ENCODE measurements at regions not wholly inside any gene's neighbourhood (a gene's known extent, or its start where the extent isn't known, plus 50 kb on each side); places are given as distances from the start of the nearest gene placed in this dataset.
"Not testable (repeated sequence)": the region's sequence is repeated elsewhere in the genome, so short reads cannot be mapped to it uniquely, and the experiment has no call there.

DNA sequence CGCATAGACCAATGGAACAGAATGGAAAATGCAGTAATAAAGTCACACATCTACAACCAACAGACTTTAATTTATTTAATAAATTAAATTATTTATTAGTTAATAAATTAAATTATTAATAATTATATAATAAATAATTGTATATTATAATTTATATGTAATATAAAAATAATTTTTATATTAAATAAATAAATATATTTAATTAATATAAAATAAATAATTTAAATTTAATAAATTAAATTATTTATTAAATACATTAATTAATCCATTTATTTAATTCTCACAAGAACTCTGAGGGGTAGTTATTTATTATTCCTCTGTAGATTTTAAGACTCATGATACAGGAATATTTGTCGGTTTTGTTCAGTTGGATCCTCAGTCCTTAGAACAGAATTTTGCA is 176.1 kb upstream of the ADAMTS19 start:
- Histone ChIP-seq H2AK5ac (ENCODE audit: low read depth, low read length) (no peak overlapping the region), H3K4me1 (ENCODE audit: control insufficient read depth in 2 of 2, insufficient read depth in 1 of 2, low read depth in 1 of 2, low read length in 2 of 2) (no peaks in the 10 kb centered on the region), H3K23ac (ENCODE audit: low read depth, low read length, poor library complexity) (no peak overlapping the region), H4K91ac (ENCODE audit: low read depth, low read length, poor library complexity) (no peak overlapping the region), H4K8ac (ENCODE audit: low read depth, low read length) (no peak overlapping the region), H3K4ac (ENCODE audit: low read length) (no peak overlapping the region), H2BK5ac (ENCODE audit: low read length) (no peak overlapping the region), H3K27ac (replicated peaks; ENCODE audit: low read length) (no peak overlapping the region), H3K9me3 (replicated peaks in 1 of 2; ENCODE audit: control insufficient read depth in 2 of 2, insufficient read depth in 1 of 2, low read depth in 1 of 2, low read length in 2 of 2) (no peaks in the 10 kb centered on the region), H3K9ac (ENCODE audit: low read depth, low read length, poor library complexity) (no peak overlapping the region), H3K27me3 (ENCODE audit: control insufficient read depth in 3 of 3, insufficient read depth in 3 of 3, low read depth in 1 of 3, low read length in 3 of 3) (no peaks in the 10 kb centered on the region), H2BK15ac (ENCODE audit: low read length) (no peak overlapping the region), H3K14ac (ENCODE audit: low read length) (no peak overlapping the region), H3K36me3 (replicated peaks in 1 of 2; ENCODE audit: control insufficient read depth in 2 of 2, insufficient read depth in 2 of 2, low read length in 2 of 2) (no peaks in the 10 kb centered on the region), H3K18ac (ENCODE audit: low read length) (no peak overlapping the region), H2BK120ac (ENCODE audit: low read depth, low read length) (no peak overlapping the region), H2AFZ (ENCODE audit: low read length) (no peak overlapping the region), H2BK12ac (ENCODE audit: low read length) (no peak overlapping the region), H3K4me3 (ENCODE audit: low read length in 2 of 2) (no peak overlapping the region), H3K4me2 (ENCODE audit: insufficient read depth, low read length, poor library complexity, severe bottlenecking) (no peak overlapping the region), H3K79me1 (ENCODE audit: low read depth, low read length) (no peaks in the 10 kb centered on the region)
- no peak for DNase-seq (ENCODE audit: low spot score)
- WGBS, 2 donors (ENCODE audit: extremely low coverage in 2 of 2, insufficient read length in 2 of 2, insufficient replicate concordance in 1 of 2): no CpG with 5 or more reads among the region's 2 CpGs

DNA sequence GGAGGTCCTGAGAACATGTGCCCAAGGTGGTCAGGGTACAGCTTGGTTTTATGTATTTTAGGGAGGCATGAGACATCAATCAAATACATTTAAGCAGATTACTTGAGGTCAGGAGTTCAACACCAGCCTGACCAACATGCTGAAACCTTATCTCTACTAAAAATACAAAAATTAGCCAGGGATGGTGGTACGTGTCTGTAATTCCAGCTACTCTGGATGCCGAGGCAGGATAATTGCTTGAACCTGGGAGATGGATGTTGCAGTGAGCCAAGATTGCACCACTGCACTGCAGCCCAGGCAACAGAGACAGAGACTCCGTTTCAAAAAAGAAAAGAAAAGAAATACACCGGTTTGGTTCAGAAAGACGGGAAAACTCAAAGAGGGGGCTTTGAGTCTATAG is 165.9 kb upstream of the ADAMTS19 start:
- not testable (repeated sequence) for H3K36me3 ChIP-seq (replicated peaks in 1 of 2; ENCODE audit: control insufficient read depth in 2 of 2, insufficient read depth in 2 of 2, low read length in 2 of 2); H3K9me3 ChIP-seq (replicated peaks in 1 of 2; ENCODE audit: control insufficient read depth in 2 of 2, insufficient read depth in 1 of 2, low read depth in 1 of 2, low read length in 2 of 2); H2AFZ ChIP-seq (ENCODE audit: low read length); H3K27me3 ChIP-seq (ENCODE audit: control insufficient read depth in 3 of 3, insufficient read depth in 3 of 3, low read depth in 1 of 3, low read length in 3 of 3); H3K23ac ChIP-seq (ENCODE audit: low read depth, low read length, poor library complexity); H2BK120ac ChIP-seq (ENCODE audit: low read depth, low read length); H3K79me1 ChIP-seq (ENCODE audit: low read depth, low read length); H3K4me2 ChIP-seq (ENCODE audit: insufficient read depth, low read length, poor library complexity, severe bottlenecking); H3K4me3 ChIP-seq (ENCODE audit: low read length in 2 of 2); H4K91ac ChIP-seq (ENCODE audit: low read depth, low read length, poor library complexity); H3K18ac ChIP-seq (ENCODE audit: low read length); H2BK15ac ChIP-seq (ENCODE audit: low read length); H3K4me1 ChIP-seq (ENCODE audit: control insufficient read depth in 2 of 2, insufficient read depth in 1 of 2, low read depth in 1 of 2, low read length in 2 of 2); H2BK12ac ChIP-seq (ENCODE audit: low read length); H4K8ac ChIP-seq (ENCODE audit: low read depth, low read length); DNase-seq (ENCODE audit: low spot score); H3K14ac ChIP-seq (ENCODE audit: low read length); H3K4ac ChIP-seq (ENCODE audit: low read length); H3K27ac ChIP-seq (replicated peaks; ENCODE audit: low read length); H2AK5ac ChIP-seq (ENCODE audit: low read depth, low read length); H3K9ac ChIP-seq (ENCODE audit: low read depth, low read length, poor library complexity); H2BK5ac ChIP-seq (ENCODE audit: low read length)
- WGBS, 2 donors (ENCODE audit: extremely low coverage in 2 of 2, insufficient read length in 2 of 2, insufficient replicate concordance in 1 of 2): no CpG with 5 or more reads among the region's 5 CpGs

GRCh38 chr5:129306725-129307124 is 153.4 kb upstream of the ADAMTS19 start:
- no peak overlapping the region for H4K91ac ChIP-seq (ENCODE audit: low read depth, low read length, poor library complexity)
- no peak overlapping the region for H2AFZ ChIP-seq (ENCODE audit: low read length)
- H3K27me3 ChIP-seq (ENCODE audit: control insufficient read depth in 3 of 3, insufficient read depth in 3 of 3, low read depth in 1 of 3, low read length in 3 of 3): no peaks in the 10 kb centered on the region
- H3K4ac ChIP-seq (ENCODE audit: low read length): no peak overlapping the region
- no peak overlapping the region for H3K4me2 ChIP-seq (ENCODE audit: insufficient read depth, low read length, poor library complexity, severe bottlenecking)
- no peak overlapping the region for H3K9ac ChIP-seq (ENCODE audit: low read depth, low read length, poor library complexity)
- H2AK5ac ChIP-seq (ENCODE audit: low read depth, low read length): no peak overlapping the region
- H3K9me3 ChIP-seq (replicated peaks in 1 of 2; ENCODE audit: control insufficient read depth in 2 of 2, insufficient read depth in 1 of 2, low read depth in 1 of 2, low read length in 2 of 2): peaks cover 0 to 5% of the 10 kb centered on the region in 2 donors
- no peaks in the 10 kb centered on the region for H3K4me1 ChIP-seq (ENCODE audit: control insufficient read depth in 2 of 2, insufficient read depth in 1 of 2, low read depth in 1 of 2, low read length in 2 of 2)
- no peak overlapping the region for H3K14ac ChIP-seq (ENCODE audit: low read length)
- DNase-seq (ENCODE audit: low spot score): no peak
- H3K4me3 ChIP-seq (ENCODE audit: low read length in 2 of 2): no peak overlapping the region
- H2BK12ac ChIP-seq (ENCODE audit: low read length): no peak overlapping the region
- no peak overlapping the region for H3K23ac ChIP-seq (ENCODE audit: low read depth, low read length, poor library complexity)
- no peaks in the 10 kb centered on the region for H3K79me1 ChIP-seq (ENCODE audit: low read depth, low read length)
- H4K8ac ChIP-seq (ENCODE audit: low read depth, low read length): no peak overlapping the region
- H2BK5ac ChIP-seq (ENCODE audit: low read length): no peak overlapping the region
- no peak overlapping the region for H2BK120ac ChIP-seq (ENCODE audit: low read depth, low read length)
- no peak overlapping the region for H2BK15ac ChIP-seq (ENCODE audit: low read length)
- H3K18ac ChIP-seq (ENCODE audit: low read length): no peak overlapping the region
- H3K36me3 ChIP-seq (replicated peaks in 1 of 2; ENCODE audit: control insufficient read depth in 2 of 2, insufficient read depth in 2 of 2, low read length in 2 of 2): no peaks in the 10 kb centered on the region
- no CpG with 5 or more reads among the region's 6 CpGs for WGBS, 2 donors (ENCODE audit: extremely low coverage in 2 of 2, insufficient read length in 2 of 2, insufficient replicate concordance in 1 of 2)
- H3K27ac ChIP-seq (replicated peaks; ENCODE audit: low read length): no peak overlapping the region

GRCh38 chr5:129322968-129323367 is 137.1 kb upstream of the ADAMTS19 start:
- Histone ChIP-seq H3K27ac (replicated peaks; ENCODE audit: low read length) (no peak overlapping the region), H3K9ac (ENCODE audit: low read depth, low read length, poor library complexity) (no peak overlapping the region)

More at GRCh38 chr5:129322968-129323367, 137.1 kb upstream of the ADAMTS19 start:
- Histone ChIP-seq H2BK12ac (ENCODE audit: low read length) (peak overlapping the region; percentile 75), H3K14ac (ENCODE audit: low read length) (no peak overlapping the region), H3K18ac (ENCODE audit: low read length) (peak overlapping the region; percentile 52), H3K4me1 (ENCODE audit: control insufficient read depth in 2 of 2, insufficient read depth in 1 of 2, low read depth in 1 of 2, low read length in 2 of 2) (no peaks in the 10 kb centered on the region), H3K4me3 (ENCODE audit: low read length in 2 of 2) (no peak overlapping the region), H3K23ac (ENCODE audit: low read depth, low read length, poor library complexity) (no peak overlapping the region), H3K36me3 (replicated peaks in 1 of 2; ENCODE audit: control insufficient read depth in 2 of 2, insufficient read depth in 2 of 2, low read length in 2 of 2) (no peaks in the 10 kb centered on the region), H4K91ac (ENCODE audit: low read depth, low read length, poor library complexity) (no peak overlapping the region), H2BK5ac (ENCODE audit: low read length) (peak overlapping the region; percentile 2), H2AK5ac (ENCODE audit: low read depth, low read length) (no peak overlapping the region), H4K8ac (ENCODE audit: low read depth, low read length) (no peak overlapping the region), H2AFZ (ENCODE audit: low read length) (no peak overlapping the region), H3K4me2 (ENCODE audit: insufficient read depth, low read length, poor library complexity, severe bottlenecking) (no peak overlapping the region), H3K79me1 (ENCODE audit: low read depth, low read length) (no peaks in the 10 kb centered on the region), H3K4ac (ENCODE audit: low read length) (no peak overlapping the region), H3K9me3 (replicated peaks in 1 of 2; ENCODE audit: control insufficient read depth in 2 of 2, insufficient read depth in 1 of 2, low read depth in 1 of 2, low read length in 2 of 2) (no peaks in the 10 kb centered on the region), H2BK15ac (ENCODE audit: low read length) (peak overlapping the region; percentile 30), H2BK120ac (ENCODE audit: low read depth, low read length) (no peak overlapping the region), H3K27me3 (ENCODE audit: control insufficient read depth in 3 of 3, insufficient read depth in 3 of 3, low read depth in 1 of 3, low read length in 3 of 3) (no peaks in the 10 kb centered on the region)
- no peak for DNase-seq (ENCODE audit: low spot score)
- WGBS, 2 donors (ENCODE audit: extremely low coverage in 2 of 2, insufficient read length in 2 of 2, insufficient replicate concordance in 1 of 2): no CpG with 5 or more reads among the region's 3 CpGs
